Stimulated activated naive CD8-positive, alpha-beta T cell treated with anti-CD3 and anti-CD28 coated beads, Interleukin-15, amount 100 ng/mL, for 72 hours (primary cell): ENCODE measurements at regions not wholly inside any gene's neighbourhood (a gene's known extent, or its start where the extent isn't known, plus 50 kb on each side); places are given as distances from the start of the nearest gene placed in this dataset.

Experiments
- ATAC-seq: fragments of 150-1000 bp; cut with Tn5 transposase; 2 replicates; pipeline ENCODE4 v1.10.0; 2021; ENCODE audit warnings: mild to moderate bottlenecking, moderate library complexity
- DNase-seq, 2 donors: peaks; one replicate each; pipeline ENCODE4 v3.0.0; 2021 to 2022
- H3K27ac Mint-ChIP-seq, 2 donors: one replicate each; pipeline ENCODE4 v1.8.0; 2022; ENCODE audit warnings: mild to moderate bottlenecking in 2 of 2, mixed read lengths in 2 of 2, moderate library complexity in 2 of 2
- H3K27me3 Mint-ChIP-seq: one replicate; pipeline ENCODE4 v1.8.0; 2022; ENCODE audit warnings: mixed read lengths
- H3K4me1 Mint-ChIP-seq: one replicate; pipeline ENCODE4 v1.8.0; 2022; ENCODE audit warnings: mild to moderate bottlenecking, mixed read lengths
- H3K4me3 Mint-ChIP-seq, 2 donors: one replicate each; pipeline ENCODE4 v1.8.0; 2022; ENCODE audit warnings: mild to moderate bottlenecking in 2 of 2, mixed read lengths in 2 of 2, moderate library complexity in 1 of 2
- H3K9me3 Mint-ChIP-seq, 2 donors: one replicate each; pipeline ENCODE4 v1.8.0; 2022; ENCODE audit warnings: mixed read lengths in 2 of 2

- Mint-ChIP-seq H3K9me3 (peaks cover 18 to 20% of the 10 kb centered on the region in 2 donors), H3K4me3 (no peak overlapping the region), H3K4me1 (no peaks in the 10 kb centered on the region), H3K27me3 (no peaks in the 10 kb centered on the region), H3K27ac (no peak overlapping the region)
- no peak for DNase-seq
- no peak for ATAC-seq
Measured at GRCh38 chr10:20726381-20726780, 170.7 kb downstream of the NEBL start.

- no peaks in the 10 kb centered on the region for H3K27me3 Mint-ChIP-seq
- H3K4me3 Mint-ChIP-seq = no peak overlapping the region
- H3K9me3 Mint-ChIP-seq = peaks cover 5 to 7% of the 10 kb centered on the region in 2 donors
- no peak overlapping the region for H3K27ac Mint-ChIP-seq
- no peak for DNase-seq
- H3K4me1 Mint-ChIP-seq = no peaks in the 10 kb centered on the region
- ATAC-seq = no peak
Measured at GRCh38 chr10:20714979-20715378, 182.1 kb downstream of the NEBL start.

GRCh38 chr10:20714518-20714917 is 182.6 kb downstream of the NEBL start:
- Mint-ChIP-seq H3K4me3 (no peak overlapping the region), H3K9me3 (peaks cover 5 to 7% of the 10 kb centered on the region in 2 donors), H3K27me3 (no peaks in the 10 kb centered on the region), H3K27ac (no peak overlapping the region), H3K4me1 (no peaks in the 10 kb centered on the region)
- DNase-seq (no peak), ATAC-seq (no peak)

- no peaks in the 10 kb centered on the region for H3K27me3 Mint-ChIP-seq
- ATAC-seq = no peak
- no peak overlapping the region for H3K27ac Mint-ChIP-seq
- DNase-seq = no peak
- H3K4me1 Mint-ChIP-seq = no peaks in the 10 kb centered on the region
- H3K9me3 Mint-ChIP-seq = peaks cover 5 to 7% of the 10 kb centered on the region in 2 donors
- H3K4me3 Mint-ChIP-seq = no peak overlapping the region
Measured at GRCh38 chr10:20713420-20713819, 183.7 kb downstream of the NEBL start.

- DNase-seq = no peak
- peaks cover 5 to 7% of the 10 kb centered on the region in 2 donors for H3K9me3 Mint-ChIP-seq
Measured at GRCh38 chr10:20712774-20713173, 184.3 kb downstream of the NEBL start.

GRCh38 chr10:20709708-20710107 is 187.4 kb downstream of the NEBL start:
- Mint-ChIP-seq H3K27ac (no peak overlapping the region), H3K9me3 (no peaks in the 10 kb centered on the region), H3K4me3 (no peak overlapping the region), H3K27me3 (no peaks in the 10 kb centered on the region), H3K4me1 (no peaks in the 10 kb centered on the region)
- ATAC-seq (no peak), DNase-seq (no peak)

More at GRCh38 chr10:20712774-20713173, 184.3 kb downstream of the NEBL start:
- no peak overlapping the region for H3K4me3 Mint-ChIP-seq
- ATAC-seq = no peak
- no peak overlapping the region for H3K27ac Mint-ChIP-seq
- H3K27me3 Mint-ChIP-seq = no peaks in the 10 kb centered on the region
- H3K4me1 Mint-ChIP-seq = no peaks in the 10 kb centered on the region

GRCh38 chr10:20708305-20708704 is 188.8 kb downstream of the NEBL start:
- Mint-ChIP-seq H3K27me3 (no peaks in the 10 kb centered on the region), H3K27ac (no peak overlapping the region), H3K9me3 (peaks cover 0 to 5% of the 10 kb centered on the region in 2 donors), H3K4me3 (no peak overlapping the region), H3K4me1 (no peaks in the 10 kb centered on the region)
- ATAC-seq = no peak
- DNase-seq = no peak

GRCh38 chr10:20707251-20707650 is 189.9 kb downstream of the NEBL start:
- ATAC-seq (no peak), DNase-seq (no peak)
- Mint-ChIP-seq H3K4me3 (no peak overlapping the region), H3K27ac (no peak overlapping the region), H3K27me3 (no peaks in the 10 kb centered on the region), H3K9me3 (peaks cover 0 to 5% of the 10 kb centered on the region in 2 donors), H3K4me1 (no peaks in the 10 kb centered on the region)

- Mint-ChIP-seq H3K4me1 (no peaks in the 10 kb centered on the region), H3K9me3 (peaks cover 7 to 8% of the 10 kb centered on the region in 2 donors), H3K27me3 (no peaks in the 10 kb centered on the region), H3K4me3 (no peak overlapping the region), H3K27ac (no peak overlapping the region)
- DNase-seq = no peak
- ATAC-seq = no peak
Measured at GRCh38 chr10:20698837-20699236, 198.3 kb downstream of the NEBL start.

- no peaks in the 10 kb centered on the region for H3K4me1 Mint-ChIP-seq
- H3K9me3 Mint-ChIP-seq = peaks cover 8 to 12% of the 10 kb centered on the region in 2 donors
- no peaks in the 10 kb centered on the region for H3K27me3 Mint-ChIP-seq
- DNase-seq (no peak), ATAC-seq (no peak)
- H3K4me3 Mint-ChIP-seq = no peak overlapping the region
- H3K27ac Mint-ChIP-seq = no peak overlapping the region
Measured at GRCh38 chr10:20694296-20694695, 202.8 kb downstream of the NEBL start.

- no peak overlapping the region for H3K4me3 Mint-ChIP-seq
- DNase-seq (no peak), ATAC-seq (no peak)
- no peaks in the 10 kb centered on the region for H3K4me1 Mint-ChIP-seq
- H3K9me3 Mint-ChIP-seq = peaks cover 4 to 5% of the 10 kb centered on the region in 2 donors
- no peak overlapping the region for H3K27ac Mint-ChIP-seq
- H3K27me3 Mint-ChIP-seq = no peaks in the 10 kb centered on the region
Measured at GRCh38 chr10:20688797-20689544, 208.1 kb downstream of the NEBL start.

GRCh38 chr10:20686015-20686635 is 211.0 kb downstream of the NEBL start:
- ATAC-seq (no peak), DNase-seq (no peak)
- Mint-ChIP-seq H3K9me3 (peaks cover 0 to 9% of the 10 kb centered on the region in 2 donors), H3K27me3 (no peaks in the 10 kb centered on the region), H3K4me3 (no peak overlapping the region), H3K27ac (no peak overlapping the region), H3K4me1 (no peaks in the 10 kb centered on the region)

GRCh38 chr10:20685462-20685861 is 211.6 kb downstream of the NEBL start:
- Mint-ChIP-seq H3K4me3 (no peak overlapping the region), H3K4me1 (no peaks in the 10 kb centered on the region), H3K27ac (no peak overlapping the region), H3K9me3 (peaks cover 0 to 9% of the 10 kb centered on the region in 2 donors), H3K27me3 (no peaks in the 10 kb centered on the region)
- ATAC-seq = no peak
- no peak for DNase-seq

GRCh38 chr10:20683345-20683744 is 213.8 kb downstream of the NEBL start:
- DNase-seq (no peak), ATAC-seq (no peak)
- no peak overlapping the region for H3K4me3 Mint-ChIP-seq
- H3K4me1 Mint-ChIP-seq = no peaks in the 10 kb centered on the region
- no peaks in the 10 kb centered on the region for H3K27me3 Mint-ChIP-seq
- no peak overlapping the region for H3K27ac Mint-ChIP-seq
- H3K9me3 Mint-ChIP-seq = peaks cover 0 to 13% of the 10 kb centered on the region in 2 donors

- H3K4me3 Mint-ChIP-seq = no peak overlapping the region
- no peak for DNase-seq
- H3K4me1 Mint-ChIP-seq = no peaks in the 10 kb centered on the region
- H3K27me3 Mint-ChIP-seq = no peaks in the 10 kb centered on the region
- no peak overlapping the region for H3K27ac Mint-ChIP-seq
- peaks cover 0 to 10% of the 10 kb centered on the region in 2 donors for H3K9me3 Mint-ChIP-seq
- ATAC-seq = no peak
Measured at GRCh38 chr10:20682782-20683181, 214.3 kb downstream of the NEBL start.

- H3K4me1 Mint-ChIP-seq = no peaks in the 10 kb centered on the region
- no peaks in the 10 kb centered on the region for H3K27me3 Mint-ChIP-seq
- H3K4me3 Mint-ChIP-seq = no peak overlapping the region
- H3K27ac Mint-ChIP-seq = no peak overlapping the region
- peaks cover 0 to 4% of the 10 kb centered on the region in 2 donors for H3K9me3 Mint-ChIP-seq
- DNase-seq (no peak), ATAC-seq (no peak)
Measured at GRCh38 chr10:20677340-20677739, 219.8 kb downstream of the NEBL start.
